ENCODE measurements at regions not wholly inside any gene's neighbourhood (a gene's known extent, or its start where the extent isn't known, plus 50 kb on each side); places are given as distances from the start of the nearest gene placed in this dataset.

DNA sequence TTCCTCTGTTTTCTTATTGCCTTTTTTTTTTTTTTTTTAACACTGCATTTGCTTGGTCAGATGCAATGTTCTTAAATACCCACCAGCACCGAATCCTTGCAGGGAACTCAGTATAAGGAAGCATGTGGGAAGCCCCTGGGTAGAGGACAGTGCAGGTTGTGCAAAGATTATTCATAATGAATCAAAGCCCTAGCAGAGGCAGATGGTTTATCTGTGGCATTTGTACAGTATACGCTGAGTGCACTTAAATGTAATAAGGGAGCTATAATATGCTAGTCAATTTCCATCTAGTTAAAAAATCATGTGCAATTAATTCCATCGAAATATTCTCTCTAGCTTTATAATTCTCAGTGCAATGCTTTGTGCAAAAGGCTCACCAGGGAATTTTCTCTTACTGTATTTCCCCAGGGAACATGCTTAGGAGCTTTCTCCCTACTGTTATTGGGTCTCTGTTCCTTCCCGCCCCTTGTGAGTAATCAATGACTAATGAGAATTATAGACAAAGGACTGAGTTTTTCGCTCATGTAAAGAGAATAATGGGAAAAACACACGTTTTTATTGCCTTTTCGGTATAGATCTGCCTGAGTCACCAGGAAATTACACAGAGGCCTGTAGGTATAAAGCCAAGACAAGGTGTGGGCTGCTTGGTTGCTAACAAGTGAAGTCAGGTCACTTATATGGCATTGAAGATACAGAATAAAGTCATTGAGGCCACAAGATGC is 1214.3 kb upstream of the TMEM132C start:
- TF ChIP-seq EZH2 (IDR thresholded peaks at IDR 0.05; ENCODE audit: low read depth), result no peak
- no peak for TF ChIP-seq CTCF (conservative IDR thresholded peaks at IDR 0.05)
